Chondrocyte (in vitro differentiated cells): ENCODE measurements at regions not wholly inside any gene's neighbourhood (a gene's known extent, or its start where the extent isn't known, plus 50 kb on each side); places are given as distances from the start of the nearest gene placed in this dataset.

Experiments
- DNase-seq: peaks from one replicate; pipeline ENCODE4 v3.0.0; 2021; ENCODE audit warnings: mixed read lengths, low spot score
- H3K27ac Mint-ChIP-seq: one replicate; pipeline ENCODE4 v1.8.0; 2021; ENCODE audit warnings: mild to moderate bottlenecking, moderate library complexity, mixed read lengths; ENCODE audit not compliant: unreplicated experiment
- H3K27me3 Mint-ChIP-seq: 2 replicates; pipeline ENCODE4 v1.8.0; 2021; ENCODE audit warnings: low read depth, mixed read lengths
- H3K36me3 Mint-ChIP-seq: 2 replicates; pipeline ENCODE4 v1.8.0; 2021; ENCODE audit warnings: low read depth, mixed read lengths
- H3K4me1 Mint-ChIP-seq: 2 replicates; pipeline ENCODE4 v1.8.0; 2021; ENCODE audit warnings: low read depth, mild to moderate bottlenecking, mixed read lengths
- H3K4me3 Mint-ChIP-seq: one replicate; pipeline ENCODE4 v1.8.0; 2021; ENCODE audit warnings: mild to moderate bottlenecking, moderate library complexity, mixed read lengths; ENCODE audit not compliant: unreplicated experiment
- H3K9me3 Mint-ChIP-seq: 2 replicates; pipeline ENCODE4 v1.8.0; 2021; ENCODE audit warnings: low read depth, mixed read lengths
- CTCF ChIP-seq: fragments of 200-600 bp; sonication (generic); IDR thresholded peaks from 2 replicates; pipeline ENCODE4 v1.5.0; 2021; ENCODE audit warnings: antibody characterized with exemption, mild to moderate bottlenecking, moderate library complexity

- no peak for DNase-seq
- no peak overlapping the region for H3K27ac Mint-ChIP-seq
- H3K9me3 Mint-ChIP-seq = no peaks in the 10 kb centered on the region
- H3K36me3 Mint-ChIP-seq = no peaks in the 10 kb centered on the region
- H3K4me1 Mint-ChIP-seq = peaks cover 13% of the 10 kb centered on the region
- TF ChIP-seq CTCF = no peak
- no peaks in the 10 kb centered on the region for H3K27me3 Mint-ChIP-seq
- H3K4me3 Mint-ChIP-seq = no peak overlapping the region
Observed at GRCh38 chr4:66853845-66854244, 691.5 kb downstream of the CENPC start.

GRCh38 chr4:66852843-66853242 lies 692.5 kb downstream of the CENPC start:
- H3K27me3 Mint-ChIP-seq = no peaks in the 10 kb centered on the region
- peaks cover 9% of the 10 kb centered on the region for H3K4me1 Mint-ChIP-seq
- no peak for DNase-seq
- H3K36me3 Mint-ChIP-seq = no peaks in the 10 kb centered on the region
- no peak for TF ChIP-seq CTCF
- no peak overlapping the region for H3K27ac Mint-ChIP-seq
- H3K9me3 Mint-ChIP-seq = no peaks in the 10 kb centered on the region
- H3K4me3 Mint-ChIP-seq = no peak overlapping the region

GRCh38 chr4:66849596-66849995 lies 695.7 kb downstream of the CENPC start:
- H3K27me3 Mint-ChIP-seq = peaks cover 3% of the 10 kb centered on the region
- H3K36me3 Mint-ChIP-seq = no peaks in the 10 kb centered on the region
- no peak overlapping the region for H3K27ac Mint-ChIP-seq
- no peaks in the 10 kb centered on the region for H3K9me3 Mint-ChIP-seq
- no peak overlapping the region for H3K4me3 Mint-ChIP-seq
- TF ChIP-seq CTCF = no peak
- no peak for DNase-seq
- no peaks in the 10 kb centered on the region for H3K4me1 Mint-ChIP-seq

- H3K27me3 Mint-ChIP-seq = peaks cover 9% of the 10 kb centered on the region
- no peaks in the 10 kb centered on the region for H3K4me1 Mint-ChIP-seq
- no peak overlapping the region for H3K27ac Mint-ChIP-seq
- H3K9me3 Mint-ChIP-seq = peaks cover 6% of the 10 kb centered on the region
- no peak for DNase-seq
- H3K36me3 Mint-ChIP-seq = peaks cover 2% of the 10 kb centered on the region
- no peak for TF ChIP-seq CTCF
- no peak overlapping the region for H3K4me3 Mint-ChIP-seq
Observed at GRCh38 chr4:66842724-66843088, 702.6 kb downstream of the CENPC start.

GRCh38 chr4:66842026-66842723 lies 703.1 kb downstream of the CENPC start:
- Mint-ChIP-seq H3K4me1 (no peaks in the 10 kb centered on the region), H3K9me3 (peaks cover 6% of the 10 kb centered on the region), H3K27me3 (peaks cover 6% of the 10 kb centered on the region)

More at GRCh38 chr4:66842026-66842723, 703.1 kb downstream of the CENPC start:
- no peak for TF ChIP-seq CTCF
- DNase-seq = no peak
- Mint-ChIP-seq H3K36me3 (peaks cover 2% of the 10 kb centered on the region), H3K4me3 (no peak overlapping the region), H3K27ac (no peak overlapping the region)
